ENCODE measurements at regions not wholly inside any gene's neighbourhood (a gene's known extent, or its start where the extent isn't known, plus 50 kb on each side); places are given as distances from the start of the nearest gene placed in this dataset.

GRCh38 chr12:126789963-126790362, 1477.0 kb upstream of the TMEM132C start:
- Histone ChIP-seq H3K9me3 (ENCODE audit: low read depth) (no peaks in the 10 kb centered on the region), H3K36me3 (no peaks in the 10 kb centered on the region), H3K4me3 (no peak overlapping the region), H3K27ac (no peak overlapping the region), H3K27me3 (no peaks in the 10 kb centered on the region), H3K4me1 (ENCODE audit: low read depth) (no peaks in the 10 kb centered on the region)
- no peak for DNase-seq (ENCODE audit: low read depth in 1 of 2, low spot score in 1 of 2)
- no peak for TF ChIP-seq CTCF (IDR thresholded peaks at IDR 0.05; ENCODE audit: low read depth, low read length)

- no peaks in the 10 kb centered on the region for H3K4me1 ChIP-seq (ENCODE audit: low read depth)
- no peaks in the 10 kb centered on the region for H3K9me3 ChIP-seq (ENCODE audit: low read depth)
- no peak for TF ChIP-seq CTCF (IDR thresholded peaks at IDR 0.05; ENCODE audit: low read depth, low read length)
- no peak overlapping the region for H3K27ac ChIP-seq
- no peak overlapping the region for H3K4me3 ChIP-seq
- no peak for DNase-seq (ENCODE audit: low read depth in 1 of 2, low spot score in 1 of 2)
- H3K36me3 ChIP-seq = no peaks in the 10 kb centered on the region
- no peaks in the 10 kb centered on the region for H3K27me3 ChIP-seq
Measured at GRCh38 chr12:126791122-126791521, 1475.8 kb upstream of the TMEM132C start.

- Histone ChIP-seq H3K9me3 (ENCODE audit: low read depth) (no peaks in the 10 kb centered on the region), H3K27ac (no peak overlapping the region), H3K27me3 (no peaks in the 10 kb centered on the region), H3K4me3 (no peak overlapping the region), H3K36me3 (no peaks in the 10 kb centered on the region), H3K4me1 (ENCODE audit: low read depth) (no peaks in the 10 kb centered on the region)
- no peak for TF ChIP-seq CTCF (IDR thresholded peaks at IDR 0.05; ENCODE audit: low read depth, low read length)
- no peak for DNase-seq (ENCODE audit: low read depth in 1 of 2, low spot score in 1 of 2)
Measured at GRCh38 chr12:126792411-126792810, 1474.6 kb upstream of the TMEM132C start.

GRCh38 chr12:126797525-126797924, 1469.4 kb upstream of the TMEM132C start:
- no peaks in the 10 kb centered on the region for H3K36me3 ChIP-seq
- H3K27me3 ChIP-seq = no peaks in the 10 kb centered on the region
- no peak overlapping the region for H3K27ac ChIP-seq

GRCh38 chr12:126798449-126798848, 1468.5 kb upstream of the TMEM132C start:
- no peak overlapping the region for H3K4me3 ChIP-seq
- no peak overlapping the region for H3K27ac ChIP-seq
- TF ChIP-seq CTCF (IDR thresholded peaks at IDR 0.05; ENCODE audit: low read depth, low read length) = no peak
- no peaks in the 10 kb centered on the region for H3K9me3 ChIP-seq (ENCODE audit: low read depth)
- H3K36me3 ChIP-seq = no peaks in the 10 kb centered on the region
- no peaks in the 10 kb centered on the region for H3K27me3 ChIP-seq
- DNase-seq (ENCODE audit: low read depth in 1 of 2, low spot score in 1 of 2) = no peak
- no peaks in the 10 kb centered on the region for H3K4me1 ChIP-seq (ENCODE audit: low read depth)

More at GRCh38 chr12:126797525-126797924, 1469.4 kb upstream of the TMEM132C start:
- no peak for DNase-seq (ENCODE audit: low read depth in 1 of 2, low spot score in 1 of 2)
- Histone ChIP-seq H3K4me1 (ENCODE audit: low read depth) (no peaks in the 10 kb centered on the region), H3K4me3 (no peak overlapping the region), H3K9me3 (ENCODE audit: low read depth) (no peaks in the 10 kb centered on the region)
- no peak for TF ChIP-seq CTCF (IDR thresholded peaks at IDR 0.05; ENCODE audit: low read depth, low read length)
